WTC11 (cell line): ENCODE measurements at regions not wholly inside any gene's neighbourhood (a gene's known extent, or its start where the extent isn't known, plus 50 kb on each side); places are given as distances from the start of the nearest gene placed in this dataset.

Experiments
- ATAC-seq: fragments of 200-7000 bp; cut with Tn5 transposase; 2 replicates; pipeline ENCODE4 v1.10.0; 2021; ENCODE audit warnings: mild to moderate bottlenecking, moderate library complexity
- CTCF ChIA-PET: fragments of 300-600 bp; sonication (Branson Sonifier 250); formaldehyde crosslinking; loops from one replicate; lab custom pipeline; 2021; ENCODE audit warnings: antibody characterized with exemption; lab: Charles Lee
- POLR2A ChIA-PET: fragments of 350-600 bp; sonication (Branson Sonifier 250); formaldehyde crosslinking; loops from one replicate; lab custom pipeline; 2021; ENCODE audit warnings: antibody characterized with exemption; lab: Charles Lee
- DNase-seq: peaks from one replicate; pipeline ENCODE4 v3.0.0; 2021; ENCODE audit warnings: low spot score
- H3K27ac Mint-ChIP-seq: 2 replicates; pipeline ENCODE4 v1.8.0; 2021; ENCODE audit warnings: mixed read lengths
- H3K27me3 Mint-ChIP-seq: 2 replicates; pipeline ENCODE4 v1.8.0; 2021; ENCODE audit warnings: low read depth, mild to moderate bottlenecking, moderate library complexity, mixed read lengths
- H3K36me3 Mint-ChIP-seq: 2 replicates; pipeline ENCODE4 v1.8.0; 2021; ENCODE audit warnings: mixed read lengths
- H3K4me1 Mint-ChIP-seq: 2 replicates; pipeline ENCODE4 v1.8.0; 2022; ENCODE audit warnings: mixed read lengths
- H3K4me3 Mint-ChIP-seq: 2 replicates; pipeline ENCODE4 v1.8.0; 2021; ENCODE audit warnings: mild to moderate bottlenecking, moderate library complexity, mixed read lengths
- H3K9me3 Mint-ChIP-seq: 2 replicates; pipeline ENCODE4 v1.8.0; 2021; ENCODE audit warnings: mixed read lengths
- CBFB ChIP-seq: sonication (generic); formaldehyde crosslinking; IDR thresholded peaks from 2 replicates; pipeline ENCODE4 v1.8.1; 2022; ENCODE audit warnings: mild to moderate bottlenecking, low read depth, missing genetic modification reagents
- E2F1 ChIP-seq: sonication (generic); formaldehyde crosslinking; IDR thresholded peaks from 2 replicates; pipeline ENCODE4 v1.8.0; 2022; ENCODE audit warnings: mild to moderate bottlenecking, missing genetic modification reagents
- E2F5 ChIP-seq: sonication (generic); formaldehyde crosslinking; IDR thresholded peaks from 2 replicates; pipeline ENCODE4 v1.8.1; 2022; ENCODE audit warnings: mild to moderate bottlenecking, moderate library complexity, missing genetic modification reagents
- FOXP1 ChIP-seq: sonication (generic); formaldehyde crosslinking; IDR thresholded peaks from 2 replicates; pipeline ENCODE4 v1.8.0; 2022; ENCODE audit warnings: missing genetic modification reagents, mild to moderate bottlenecking, moderate library complexity, borderline replicate concordance
- GTF2I ChIP-seq: fragments of 250-450 bp; sonication (Bioruptor Pico); conservative IDR thresholded peaks from 2 replicates; pipeline ENCODE4 v1.4.0; 2021; ENCODE audit warnings: mild to moderate bottlenecking
- HMGA2 ChIP-seq: fragments of 250-450 bp; sonication (Bioruptor Pico); IDR thresholded peaks from 2 replicates; pipeline ENCODE4 v1.4.0; 2021; ENCODE audit warnings: mild to moderate bottlenecking, moderate library complexity
- HMGXB4 ChIP-seq: sonication (generic); formaldehyde crosslinking; IDR thresholded peaks from 2 replicates; pipeline ENCODE4 v1.8.1; 2023; ENCODE audit warnings: mild to moderate bottlenecking, moderate library complexity, missing genetic modification reagents
- MYBL2 ChIP-seq: sonication (generic); formaldehyde crosslinking; IDR thresholded peaks from 2 replicates; pipeline ENCODE4 v1.8.1; 2023; ENCODE audit warnings: mild to moderate bottlenecking, moderate library complexity, missing genetic modification reagents
- NFYB ChIP-seq: sonication (generic); formaldehyde crosslinking; conservative IDR thresholded peaks from 2 replicates; pipeline ENCODE4 v1.8.0; 2022; ENCODE audit warnings: low read depth, missing genetic modification reagents
- NR3C1 ChIP-seq: sonication (generic); formaldehyde crosslinking; conservative IDR thresholded peaks from 2 replicates; pipeline ENCODE4 v1.8.1; 2023; ENCODE audit warnings: low read depth, mild to moderate bottlenecking, missing genetic modification reagents
- PRRX2 ChIP-seq: fragments of 250-450 bp; sonication (Bioruptor Pico); IDR thresholded peaks from 2 replicates; pipeline ENCODE4 v1.8.0; 2021; ENCODE audit warnings: mild to moderate bottlenecking
- SMAD3 ChIP-seq: sonication (generic); formaldehyde crosslinking; IDR thresholded peaks from 2 replicates; pipeline ENCODE4 v1.8.0; 2022; ENCODE audit warnings: missing genetic modification reagents, mild to moderate bottlenecking, borderline replicate concordance
- SOX15 ChIP-seq: fragments of 250-450 bp; sonication (Bioruptor Pico); IDR thresholded peaks from 2 replicates; pipeline ENCODE4 v1.9.0; 2021; ENCODE audit warnings: mild to moderate bottlenecking
- ZNF121 ChIP-seq: sonication (generic); formaldehyde crosslinking; IDR thresholded peaks from 2 replicates; pipeline ENCODE4 v1.8.0; 2023; ENCODE audit warnings: missing genetic modification reagents
- ZNF232 ChIP-seq: sonication (generic); formaldehyde crosslinking; IDR thresholded peaks from 2 replicates; pipeline ENCODE4 v1.8.0; 2022; ENCODE audit warnings: mild to moderate bottlenecking, missing genetic modification reagents
- ZNF263 ChIP-seq: sonication (generic); formaldehyde crosslinking; IDR thresholded peaks from 2 replicates; pipeline ENCODE4 v1.8.1; 2022; ENCODE audit warnings: low read depth, mild to moderate bottlenecking, moderate library complexity, missing genetic modification reagents
- ZNF416 ChIP-seq: fragments of 250-450 bp; sonication (Bioruptor Pico); IDR thresholded peaks from 2 replicates; pipeline ENCODE4 v1.9.0; 2021; ENCODE audit warnings: mild to moderate bottlenecking, inconsistent platforms
- TF ChIP-seq, protein P1 (sequence below): sonication (generic); formaldehyde crosslinking; IDR thresholded peaks from 2 replicates; pipeline ENCODE4 v1.8.0; 2023; ENCODE audit warnings: missing genetic modification reagents, mild to moderate bottlenecking, borderline replicate concordance
- TF ChIP-seq, protein P2 (sequence below): fragments of 250-450 bp; sonication (Bioruptor Pico); IDR thresholded peaks from 2 replicates; pipeline ENCODE4 v1.9.0; 2021; ENCODE audit warnings: mild to moderate bottlenecking, borderline replicate concordance
- TF ChIP-seq, protein P3 (sequence below): sonication (generic); formaldehyde crosslinking; IDR thresholded peaks from 2 replicates; pipeline ENCODE4 v1.8.0; 2023; ENCODE audit warnings: mild to moderate bottlenecking, missing genetic modification reagents

- ChIA-PET POLR2A (no interaction called here), CTCF (no interaction called here)
- TF ChIP-seq GTF2I (CRISPR knock-in tag) (no peak), SOX15 (CRISPR knock-in tag) (no peak), PRRX2 (CRISPR knock-in tag) (no peak), MYBL2 (CRISPR knock-in tag) (no peak), ZNF121 (CRISPR knock-in tag) (no peak), NR3C1 (CRISPR knock-in tag) (no peak), HMGA2 (CRISPR knock-in tag) (no peak), E2F5 (CRISPR knock-in tag) (no peak), NFYB (no peak), E2F1 (CRISPR knock-in tag) (no peak), FOXP1 (CRISPR knock-in tag) (no peak), ZNF232 (CRISPR knock-in tag) (no peak), CBFB (no peak), ZNF416 (CRISPR knock-in tag) (no peak), ZNF263 (CRISPR knock-in tag) (no peak), HMGXB4 (no peak), SMAD3 (CRISPR knock-in tag) (no peak)
- TF ChIP-seq, protein P1, sequence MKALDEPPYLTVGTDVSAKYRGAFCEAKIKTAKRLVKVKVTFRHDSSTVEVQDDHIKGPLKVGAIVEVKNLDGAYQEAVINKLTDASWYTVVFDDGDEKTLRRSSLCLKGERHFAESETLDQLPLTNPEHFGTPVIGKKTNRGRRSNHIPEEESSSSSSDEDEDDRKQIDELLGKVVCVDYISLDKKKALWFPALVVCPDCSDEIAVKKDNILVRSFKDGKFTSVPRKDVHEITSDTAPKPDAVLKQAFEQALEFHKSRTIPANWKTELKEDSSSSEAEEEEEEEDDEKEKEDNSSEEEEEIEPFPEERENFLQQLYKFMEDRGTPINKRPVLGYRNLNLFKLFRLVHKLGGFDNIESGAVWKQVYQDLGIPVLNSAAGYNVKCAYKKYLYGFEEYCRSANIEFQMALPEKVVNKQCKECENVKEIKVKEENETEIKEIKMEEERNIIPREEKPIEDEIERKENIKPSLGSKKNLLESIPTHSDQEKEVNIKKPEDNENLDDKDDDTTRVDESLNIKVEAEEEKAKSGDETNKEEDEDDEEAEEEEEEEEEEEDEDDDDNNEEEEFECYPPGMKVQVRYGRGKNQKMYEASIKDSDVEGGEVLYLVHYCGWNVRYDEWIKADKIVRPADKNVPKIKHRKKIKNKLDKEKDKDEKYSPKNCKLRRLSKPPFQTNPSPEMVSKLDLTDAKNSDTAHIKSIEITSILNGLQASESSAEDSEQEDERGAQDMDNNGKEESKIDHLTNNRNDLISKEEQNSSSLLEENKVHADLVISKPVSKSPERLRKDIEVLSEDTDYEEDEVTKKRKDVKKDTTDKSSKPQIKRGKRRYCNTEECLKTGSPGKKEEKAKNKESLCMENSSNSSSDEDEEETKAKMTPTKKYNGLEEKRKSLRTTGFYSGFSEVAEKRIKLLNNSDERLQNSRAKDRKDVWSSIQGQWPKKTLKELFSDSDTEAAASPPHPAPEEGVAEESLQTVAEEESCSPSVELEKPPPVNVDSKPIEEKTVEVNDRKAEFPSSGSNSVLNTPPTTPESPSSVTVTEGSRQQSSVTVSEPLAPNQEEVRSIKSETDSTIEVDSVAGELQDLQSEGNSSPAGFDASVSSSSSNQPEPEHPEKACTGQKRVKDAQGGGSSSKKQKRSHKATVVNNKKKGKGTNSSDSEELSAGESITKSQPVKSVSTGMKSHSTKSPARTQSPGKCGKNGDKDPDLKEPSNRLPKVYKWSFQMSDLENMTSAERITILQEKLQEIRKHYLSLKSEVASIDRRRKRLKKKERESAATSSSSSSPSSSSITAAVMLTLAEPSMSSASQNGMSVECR (CRISPR knock-in tag), result no peak
- TF ChIP-seq, protein P2, sequence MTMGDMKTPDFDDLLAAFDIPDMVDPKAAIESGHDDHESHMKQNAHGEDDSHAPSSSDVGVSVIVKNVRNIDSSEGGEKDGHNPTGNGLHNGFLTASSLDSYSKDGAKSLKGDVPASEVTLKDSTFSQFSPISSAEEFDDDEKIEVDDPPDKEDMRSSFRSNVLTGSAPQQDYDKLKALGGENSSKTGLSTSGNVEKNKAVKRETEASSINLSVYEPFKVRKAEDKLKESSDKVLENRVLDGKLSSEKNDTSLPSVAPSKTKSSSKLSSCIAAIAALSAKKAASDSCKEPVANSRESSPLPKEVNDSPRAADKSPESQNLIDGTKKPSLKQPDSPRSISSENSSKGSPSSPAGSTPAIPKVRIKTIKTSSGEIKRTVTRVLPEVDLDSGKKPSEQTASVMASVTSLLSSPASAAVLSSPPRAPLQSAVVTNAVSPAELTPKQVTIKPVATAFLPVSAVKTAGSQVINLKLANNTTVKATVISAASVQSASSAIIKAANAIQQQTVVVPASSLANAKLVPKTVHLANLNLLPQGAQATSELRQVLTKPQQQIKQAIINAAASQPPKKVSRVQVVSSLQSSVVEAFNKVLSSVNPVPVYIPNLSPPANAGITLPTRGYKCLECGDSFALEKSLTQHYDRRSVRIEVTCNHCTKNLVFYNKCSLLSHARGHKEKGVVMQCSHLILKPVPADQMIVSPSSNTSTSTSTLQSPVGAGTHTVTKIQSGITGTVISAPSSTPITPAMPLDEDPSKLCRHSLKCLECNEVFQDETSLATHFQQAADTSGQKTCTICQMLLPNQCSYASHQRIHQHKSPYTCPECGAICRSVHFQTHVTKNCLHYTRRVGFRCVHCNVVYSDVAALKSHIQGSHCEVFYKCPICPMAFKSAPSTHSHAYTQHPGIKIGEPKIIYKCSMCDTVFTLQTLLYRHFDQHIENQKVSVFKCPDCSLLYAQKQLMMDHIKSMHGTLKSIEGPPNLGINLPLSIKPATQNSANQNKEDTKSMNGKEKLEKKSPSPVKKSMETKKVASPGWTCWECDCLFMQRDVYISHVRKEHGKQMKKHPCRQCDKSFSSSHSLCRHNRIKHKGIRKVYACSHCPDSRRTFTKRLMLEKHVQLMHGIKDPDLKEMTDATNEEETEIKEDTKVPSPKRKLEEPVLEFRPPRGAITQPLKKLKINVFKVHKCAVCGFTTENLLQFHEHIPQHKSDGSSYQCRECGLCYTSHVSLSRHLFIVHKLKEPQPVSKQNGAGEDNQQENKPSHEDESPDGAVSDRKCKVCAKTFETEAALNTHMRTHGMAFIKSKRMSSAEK (CRISPR knock-in tag), result no peak
- TF ChIP-seq, protein P3, sequence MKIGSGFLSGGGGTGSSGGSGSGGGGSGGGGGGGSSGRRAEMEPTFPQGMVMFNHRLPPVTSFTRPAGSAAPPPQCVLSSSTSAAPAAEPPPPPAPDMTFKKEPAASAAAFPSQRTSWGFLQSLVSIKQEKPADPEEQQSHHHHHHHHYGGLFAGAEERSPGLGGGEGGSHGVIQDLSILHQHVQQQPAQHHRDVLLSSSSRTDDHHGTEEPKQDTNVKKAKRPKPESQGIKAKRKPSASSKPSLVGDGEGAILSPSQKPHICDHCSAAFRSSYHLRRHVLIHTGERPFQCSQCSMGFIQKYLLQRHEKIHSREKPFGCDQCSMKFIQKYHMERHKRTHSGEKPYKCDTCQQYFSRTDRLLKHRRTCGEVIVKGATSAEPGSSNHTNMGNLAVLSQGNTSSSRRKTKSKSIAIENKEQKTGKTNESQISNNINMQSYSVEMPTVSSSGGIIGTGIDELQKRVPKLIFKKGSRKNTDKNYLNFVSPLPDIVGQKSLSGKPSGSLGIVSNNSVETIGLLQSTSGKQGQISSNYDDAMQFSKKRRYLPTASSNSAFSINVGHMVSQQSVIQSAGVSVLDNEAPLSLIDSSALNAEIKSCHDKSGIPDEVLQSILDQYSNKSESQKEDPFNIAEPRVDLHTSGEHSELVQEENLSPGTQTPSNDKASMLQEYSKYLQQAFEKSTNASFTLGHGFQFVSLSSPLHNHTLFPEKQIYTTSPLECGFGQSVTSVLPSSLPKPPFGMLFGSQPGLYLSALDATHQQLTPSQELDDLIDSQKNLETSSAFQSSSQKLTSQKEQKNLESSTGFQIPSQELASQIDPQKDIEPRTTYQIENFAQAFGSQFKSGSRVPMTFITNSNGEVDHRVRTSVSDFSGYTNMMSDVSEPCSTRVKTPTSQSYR (CRISPR knock-in tag), result no peak
- Mint-ChIP-seq H3K9me3 (peaks cover 49% of the 10 kb centered on the region), H3K36me3 (peaks cover 100% of the 10 kb centered on the region), H3K27ac (no peak overlapping the region), H3K27me3 (no peaks in the 10 kb centered on the region; the same call in 1 of the 2 replicates), H3K4me1 (no peaks in the 10 kb centered on the region), H3K4me3 (no peak overlapping the region)
- ATAC-seq, result no peak
- no peak for DNase-seq
Observed at GRCh38 chr15:25089577-25089976, 134.8 kb downstream of the SNRPN start.
